ENCODE measurements at regions not wholly inside any gene's neighbourhood (a gene's known extent, or its start where the extent isn't known, plus 50 kb on each side); places are given as distances from the start of the nearest gene placed in this dataset.

DNA sequence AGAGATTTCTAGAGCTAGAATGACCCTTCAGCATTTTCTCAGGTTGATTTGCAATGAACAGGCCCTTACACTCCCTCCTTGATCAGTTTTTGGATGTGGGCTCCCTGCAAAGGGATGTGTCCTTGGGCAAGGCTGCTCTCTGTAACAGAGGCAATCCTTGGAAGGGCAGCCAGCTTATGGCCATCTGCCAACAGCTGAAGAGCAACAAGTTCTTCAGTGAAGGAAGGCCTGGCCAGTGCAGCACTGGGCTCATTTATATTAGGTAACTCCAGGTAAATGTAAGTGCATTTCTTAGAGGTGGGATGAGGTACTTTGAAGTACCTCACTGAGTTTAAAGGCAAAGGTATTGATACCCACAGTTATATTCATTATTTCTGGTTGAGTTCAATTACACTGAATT lies 114.3 kb upstream of the KCNJ16 start:
- TF ChIP-seq ZNF431 (CRISPR knock-in tag; IDR thresholded peaks at IDR 0.05) (no peak), ETV6 (IDR thresholded peaks at IDR 0.05; ENCODE audit: borderline replicate concordance in 1 of 2, low read depth in 2 of 2, low read length in 1 of 2) (no peak), ETV6 (CRISPR knock-in tag; IDR thresholded peaks at IDR 0.05; ENCODE audit: borderline replicate concordance) (no peak), POLR2AphosphoS5 (IDR thresholded peaks at IDR 0.05; ENCODE audit: control insufficient read depth, insufficient read depth, low read depth, low read length) (no peak), TFAM (CRISPR knock-in tag; conservative IDR thresholded peaks at IDR 0.05) (no peak), ESRRA (IDR thresholded peaks at IDR 0.05; ENCODE audit: borderline replicate concordance, low read depth) (no peak)
- TF ChIP-seq, protein P1, sequence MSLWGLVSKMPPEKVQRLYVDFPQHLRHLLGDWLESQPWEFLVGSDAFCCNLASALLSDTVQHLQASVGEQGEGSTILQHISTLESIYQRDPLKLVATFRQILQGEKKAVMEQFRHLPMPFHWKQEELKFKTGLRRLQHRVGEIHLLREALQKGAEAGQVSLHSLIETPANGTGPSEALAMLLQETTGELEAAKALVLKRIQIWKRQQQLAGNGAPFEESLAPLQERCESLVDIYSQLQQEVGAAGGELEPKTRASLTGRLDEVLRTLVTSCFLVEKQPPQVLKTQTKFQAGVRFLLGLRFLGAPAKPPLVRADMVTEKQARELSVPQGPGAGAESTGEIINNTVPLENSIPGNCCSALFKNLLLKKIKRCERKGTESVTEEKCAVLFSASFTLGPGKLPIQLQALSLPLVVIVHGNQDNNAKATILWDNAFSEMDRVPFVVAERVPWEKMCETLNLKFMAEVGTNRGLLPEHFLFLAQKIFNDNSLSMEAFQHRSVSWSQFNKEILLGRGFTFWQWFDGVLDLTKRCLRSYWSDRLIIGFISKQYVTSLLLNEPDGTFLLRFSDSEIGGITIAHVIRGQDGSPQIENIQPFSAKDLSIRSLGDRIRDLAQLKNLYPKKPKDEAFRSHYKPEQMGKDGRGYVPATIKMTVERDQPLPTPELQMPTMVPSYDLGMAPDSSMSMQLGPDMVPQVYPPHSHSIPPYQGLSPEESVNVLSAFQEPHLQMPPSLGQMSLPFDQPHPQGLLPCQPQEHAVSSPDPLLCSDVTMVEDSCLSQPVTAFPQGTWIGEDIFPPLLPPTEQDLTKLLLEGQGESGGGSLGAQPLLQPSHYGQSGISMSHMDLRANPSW (CRISPR knock-in tag; IDR thresholded peaks at IDR 0.05) = no peak
- TF ChIP-seq, protein P2, sequence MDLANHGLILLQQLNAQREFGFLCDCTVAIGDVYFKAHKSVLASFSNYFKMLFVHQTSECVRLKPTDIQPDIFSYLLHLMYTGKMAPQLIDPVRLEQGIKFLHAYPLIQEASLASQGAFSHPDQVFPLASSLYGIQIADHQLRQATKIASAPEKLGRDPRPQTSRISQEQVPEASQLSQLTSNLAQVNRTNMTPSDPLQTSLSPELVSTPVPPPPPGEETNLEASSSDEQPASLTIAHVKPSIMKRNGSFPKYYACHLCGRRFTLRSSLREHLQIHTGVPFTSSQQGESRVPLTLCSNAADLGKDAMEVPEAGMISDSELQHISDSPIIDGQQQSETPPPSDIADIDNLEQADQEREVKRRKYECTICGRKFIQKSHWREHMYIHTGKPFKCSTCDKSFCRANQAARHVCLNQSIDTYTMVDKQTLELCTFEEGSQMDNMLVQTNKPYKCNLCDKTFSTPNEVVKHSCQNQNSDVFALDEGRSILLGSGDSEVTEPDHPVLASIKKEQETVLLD (IDR thresholded peaks at IDR 0.05) = no peak

Data from K562 (cell line).